Activated CD4-positive, alpha-beta memory T cell treated with anti-CD3 and anti-CD28 coated beads, Interleukin-2, amount 10 ng/mL, durations not matched to agents 7 days and 5 days (primary cell): ENCODE measurements at regions not wholly inside any gene's neighbourhood (a gene's known extent, or its start where the extent isn't known, plus 50 kb on each side); places are given as distances from the start of the nearest gene placed in this dataset.

ENCODE experiments used
- CTCF ChIA-PET: fragments of 350-600 bp; sonication (Branson Sonifier 250); formaldehyde crosslinking; loops from one replicate; lab custom pipeline; 2021; ENCODE audit warnings: antibody characterized with exemption, inconsistent platforms; lab: Charles Lee
- POLR2A ChIA-PET: fragments of 350-600 bp; sonication (Branson Sonifier 250); formaldehyde crosslinking; loops from one replicate; lab custom pipeline; 2021; ENCODE audit warnings: antibody characterized with exemption; lab: Charles Lee
- DNase-seq: peaks from one replicate; pipeline ENCODE4 v3.0.0-alpha.2; 2020
- H3K27ac Mint-ChIP-seq: one replicate; pipeline ENCODE4 v1.8.0; 2021; ENCODE audit warnings: mild to moderate bottlenecking, mixed read lengths
- H3K27me3 Mint-ChIP-seq: one replicate; pipeline ENCODE4 v1.8.0; 2021; ENCODE audit warnings: mixed read lengths
- H3K36me3 Mint-ChIP-seq: one replicate; pipeline ENCODE4 v1.8.0; 2021; ENCODE audit warnings: low read depth, mixed read lengths
- H3K4me1 Mint-ChIP-seq: one replicate; pipeline ENCODE4 v1.8.0; 2021; ENCODE audit warnings: mixed read lengths
- H3K4me3 Mint-ChIP-seq: one replicate; pipeline ENCODE4 v1.8.0; 2021; ENCODE audit warnings: mild to moderate bottlenecking, mixed read lengths
- H3K9me3 Mint-ChIP-seq: one replicate; pipeline ENCODE4 v1.8.0; 2021; ENCODE audit warnings: mixed read lengths

- Mint-ChIP-seq H3K4me3 (no peak overlapping the region), H3K9me3 (no peaks in the 10 kb centered on the region), H3K4me1 (no peaks in the 10 kb centered on the region), H3K27me3 (no peaks in the 10 kb centered on the region), H3K36me3 (no peaks in the 10 kb centered on the region), H3K27ac (no peak overlapping the region)
- DNase-seq: no peak
- ChIA-PET CTCF (no interaction called here), POLR2A (no interaction called here)
Observed at GRCh38 chr5:89125372-89125771, 242.4 kb upstream of the MEF2C start.

GRCh38 chr5:89123581-89123980 is 240.6 kb upstream of the MEF2C start:
- Mint-ChIP-seq H3K4me1 (no peaks in the 10 kb centered on the region), H3K4me3 (no peak overlapping the region), H3K9me3 (no peaks in the 10 kb centered on the region), H3K36me3 (no peaks in the 10 kb centered on the region), H3K27ac (no peak overlapping the region), H3K27me3 (no peaks in the 10 kb centered on the region)
- POLR2A ChIA-PET: no interaction called here
- CTCF ChIA-PET: no interaction called here
- no peak for DNase-seq

- no peaks in the 10 kb centered on the region for H3K9me3 Mint-ChIP-seq
- H3K27me3 Mint-ChIP-seq: no peaks in the 10 kb centered on the region
- ChIA-PET POLR2A (no interaction called here), CTCF (no interaction called here)
- H3K36me3 Mint-ChIP-seq: no peaks in the 10 kb centered on the region
- H3K27ac Mint-ChIP-seq: no peak overlapping the region
- H3K4me1 Mint-ChIP-seq: no peaks in the 10 kb centered on the region
- H3K4me3 Mint-ChIP-seq: no peak overlapping the region
- no peak for DNase-seq
Observed at GRCh38 chr5:89120719-89121118, 237.7 kb upstream of the MEF2C start.

GRCh38 chr5:89117124-89117644 is 234.2 kb upstream of the MEF2C start:
- Mint-ChIP-seq H3K4me1 (no peaks in the 10 kb centered on the region), H3K9me3 (no peaks in the 10 kb centered on the region), H3K4me3 (no peak overlapping the region), H3K36me3 (no peaks in the 10 kb centered on the region), H3K27ac (no peak overlapping the region), H3K27me3 (no peaks in the 10 kb centered on the region)
- POLR2A ChIA-PET: no interaction called here
- no peak for DNase-seq
- CTCF ChIA-PET: no interaction called here

GRCh38 chr5:89110916-89111646 is 228.1 kb upstream of the MEF2C start:
- no peak for DNase-seq
- no peaks in the 10 kb centered on the region for H3K4me1 Mint-ChIP-seq
- no peak overlapping the region for H3K27ac Mint-ChIP-seq
- H3K4me3 Mint-ChIP-seq: no peak overlapping the region
- ChIA-PET CTCF (no interaction called here), POLR2A (no interaction called here)
- no peaks in the 10 kb centered on the region for H3K27me3 Mint-ChIP-seq
- no peaks in the 10 kb centered on the region for H3K36me3 Mint-ChIP-seq
- H3K9me3 Mint-ChIP-seq: no peaks in the 10 kb centered on the region

DNA sequence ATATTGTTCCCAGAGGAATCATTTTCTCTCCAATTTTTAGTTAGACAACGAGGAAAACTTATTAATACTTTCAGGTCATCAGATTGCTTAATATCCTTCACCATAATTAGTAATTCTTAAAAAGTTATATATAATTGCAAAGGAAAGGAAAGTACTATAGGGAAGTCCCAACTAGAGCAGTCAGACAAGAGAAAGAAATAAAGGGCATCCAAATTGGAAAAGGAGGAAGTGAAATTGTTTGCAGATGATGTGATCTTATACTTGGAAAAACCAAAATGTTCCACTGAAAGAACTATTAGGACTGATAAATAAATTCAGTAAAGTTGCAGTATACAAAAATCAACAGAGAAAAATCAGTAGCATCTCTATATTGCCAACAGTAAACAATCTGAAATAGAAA is 223.5 kb upstream of the MEF2C start:
- Mint-ChIP-seq H3K4me1 (no peaks in the 10 kb centered on the region), H3K27ac (no peak overlapping the region), H3K9me3 (no peaks in the 10 kb centered on the region), H3K36me3 (no peaks in the 10 kb centered on the region), H3K4me3 (no peak overlapping the region), H3K27me3 (no peaks in the 10 kb centered on the region)
- DNase-seq: no peak
- POLR2A ChIA-PET: no interaction called here
- CTCF ChIA-PET: no interaction called here

- Mint-ChIP-seq H3K36me3 (no peaks in the 10 kb centered on the region), H3K4me3 (no peak overlapping the region), H3K9me3 (no peaks in the 10 kb centered on the region), H3K27ac (no peak overlapping the region), H3K4me1 (no peaks in the 10 kb centered on the region), H3K27me3 (no peaks in the 10 kb centered on the region)
- ChIA-PET CTCF (no interaction called here), POLR2A (no interaction called here)
- no peak for DNase-seq
Observed at GRCh38 chr5:89105836-89106235, 222.9 kb upstream of the MEF2C start.

DNA sequence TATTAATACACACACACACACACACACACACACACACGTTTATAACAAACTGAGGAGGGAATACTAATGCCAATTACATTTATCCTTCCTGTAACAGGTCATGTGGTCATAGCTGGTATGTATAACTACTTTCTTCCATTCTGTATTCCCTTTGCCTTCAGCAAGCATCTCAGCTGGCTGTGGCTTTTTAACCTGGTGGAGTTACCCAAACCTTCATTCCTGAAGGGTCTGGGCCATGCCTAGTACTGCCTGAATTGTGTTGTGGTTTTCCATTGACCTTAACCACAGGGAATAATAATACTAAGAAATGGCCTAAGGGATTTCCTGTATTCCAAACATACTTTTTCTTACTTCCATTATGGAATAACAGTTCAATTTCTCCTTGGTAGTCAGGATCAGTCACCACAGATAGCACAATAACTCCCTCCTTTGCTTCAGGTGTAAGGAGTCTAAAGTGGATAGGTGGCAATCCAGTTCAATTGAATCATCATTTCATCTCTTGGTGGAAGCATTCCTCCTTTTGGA is 222.2 kb upstream of the MEF2C start:
- Mint-ChIP-seq H3K27me3 (no peaks in the 10 kb centered on the region), H3K27ac (no peak overlapping the region), H3K9me3 (no peaks in the 10 kb centered on the region), H3K36me3 (no peaks in the 10 kb centered on the region), H3K4me1 (no peaks in the 10 kb centered on the region), H3K4me3 (no peak overlapping the region)
- ChIA-PET POLR2A (no interaction called here), CTCF (no interaction called here)
- no peak for DNase-seq

GRCh38 chr5:89098199-89098756 is 215.3 kb upstream of the MEF2C start:
- Mint-ChIP-seq H3K36me3 (no peaks in the 10 kb centered on the region), H3K4me3 (no peak overlapping the region), H3K4me1 (no peaks in the 10 kb centered on the region), H3K9me3 (peaks cover 2% of the 10 kb centered on the region), H3K27ac (no peak overlapping the region), H3K27me3 (no peaks in the 10 kb centered on the region)
- ChIA-PET POLR2A (no interaction called here), CTCF (no interaction called here)
- no peak for DNase-seq

DNA sequence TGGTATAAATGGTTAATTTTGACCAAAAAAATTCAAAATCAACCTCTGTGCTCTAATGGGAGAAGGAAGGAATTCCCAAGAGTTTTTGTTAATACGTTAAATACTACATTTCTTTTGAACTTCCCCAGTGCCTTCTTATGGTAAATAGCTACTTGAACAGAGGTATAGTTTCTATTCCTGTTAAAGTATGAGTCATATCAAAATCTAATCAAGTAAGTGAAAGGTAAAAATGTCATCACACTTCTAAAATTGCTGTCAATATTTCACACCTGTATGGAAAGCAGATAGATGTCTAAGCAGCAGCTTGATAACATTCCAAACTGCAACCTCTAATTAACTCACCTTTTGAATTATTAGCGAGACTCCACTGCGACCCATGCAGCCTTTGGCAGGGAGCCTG is 214.1 kb upstream of the MEF2C start:
- peaks cover 2% of the 10 kb centered on the region for H3K9me3 Mint-ChIP-seq
- no peaks in the 10 kb centered on the region for H3K36me3 Mint-ChIP-seq
- H3K27ac Mint-ChIP-seq: no peak overlapping the region
- H3K4me3 Mint-ChIP-seq: no peak overlapping the region
- DNase-seq: no peak
- ChIA-PET CTCF (no interaction called here), POLR2A (no interaction called here)
- no peaks in the 10 kb centered on the region for H3K4me1 Mint-ChIP-seq
- no peaks in the 10 kb centered on the region for H3K27me3 Mint-ChIP-seq

DNA sequence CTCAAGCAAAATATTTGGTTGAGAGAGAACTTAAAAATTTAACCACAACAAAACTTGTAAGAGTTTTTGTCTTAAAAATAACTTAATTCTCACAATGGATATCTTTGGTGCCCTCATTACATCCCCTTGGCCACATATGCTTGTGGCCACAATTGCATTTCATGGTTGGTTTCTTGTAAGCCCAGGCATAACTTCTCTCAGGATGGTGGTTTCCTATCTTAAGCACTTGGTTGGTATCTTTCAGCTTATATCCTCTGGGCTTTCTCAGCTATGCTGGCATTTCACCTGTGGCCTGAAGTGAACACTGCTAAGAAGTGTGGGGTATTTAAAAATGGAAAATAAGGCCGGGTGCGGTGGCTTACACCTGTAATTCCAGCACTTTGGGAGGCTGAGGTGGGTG is 212.4 kb upstream of the MEF2C start:
- no peak for DNase-seq
- no peaks in the 10 kb centered on the region for H3K36me3 Mint-ChIP-seq
- H3K9me3 Mint-ChIP-seq: peaks cover 2% of the 10 kb centered on the region
- ChIA-PET CTCF (no interaction called here), POLR2A (no interaction called here)
- no peak overlapping the region for H3K27ac Mint-ChIP-seq
- no peaks in the 10 kb centered on the region for H3K4me1 Mint-ChIP-seq
- H3K4me3 Mint-ChIP-seq: no peak overlapping the region
- no peaks in the 10 kb centered on the region for H3K27me3 Mint-ChIP-seq

DNA sequence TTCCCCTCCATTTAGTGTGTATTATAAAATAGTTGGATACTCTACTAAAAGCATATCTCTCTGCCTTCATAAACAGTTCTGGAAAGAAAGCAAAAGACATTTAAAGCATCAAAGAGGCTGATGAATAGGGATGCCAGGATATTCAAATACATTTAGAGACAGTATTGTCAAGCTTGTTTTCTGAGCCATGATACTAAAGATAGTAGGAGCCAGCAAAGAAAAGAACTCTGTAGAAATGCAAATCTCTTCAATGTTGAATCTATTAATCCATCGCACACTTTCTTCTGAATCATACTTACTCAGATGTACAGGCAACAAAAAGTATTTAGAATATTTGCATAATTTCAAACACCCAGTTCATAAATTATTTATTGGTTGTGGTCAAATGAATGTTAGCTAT is 207.1 kb upstream of the MEF2C start:
- ChIA-PET CTCF (no interaction called here), POLR2A (no interaction called here)
- H3K4me1 Mint-ChIP-seq: no peaks in the 10 kb centered on the region
- H3K27ac Mint-ChIP-seq: no peak overlapping the region
- no peak overlapping the region for H3K4me3 Mint-ChIP-seq
- peaks cover 2% of the 10 kb centered on the region for H3K9me3 Mint-ChIP-seq
- no peaks in the 10 kb centered on the region for H3K27me3 Mint-ChIP-seq
- DNase-seq: no peak
- no peaks in the 10 kb centered on the region for H3K36me3 Mint-ChIP-seq

GRCh38 chr5:89087551-89088318 is 204.8 kb upstream of the MEF2C start:
- ChIA-PET POLR2A (no interaction called here), CTCF (no interaction called here)
- DNase-seq: no peak
- no peaks in the 10 kb centered on the region for H3K36me3 Mint-ChIP-seq
- H3K4me3 Mint-ChIP-seq: no peak overlapping the region
- H3K9me3 Mint-ChIP-seq: no peaks in the 10 kb centered on the region
- no peak overlapping the region for H3K27ac Mint-ChIP-seq
- H3K4me1 Mint-ChIP-seq: no peaks in the 10 kb centered on the region
- H3K27me3 Mint-ChIP-seq: no peaks in the 10 kb centered on the region
